ENCODE measurements at regions not wholly inside any gene's neighbourhood (a gene's known extent, or its start where the extent isn't known, plus 50 kb on each side); places are given as distances from the start of the nearest gene placed in this dataset.

DNA sequence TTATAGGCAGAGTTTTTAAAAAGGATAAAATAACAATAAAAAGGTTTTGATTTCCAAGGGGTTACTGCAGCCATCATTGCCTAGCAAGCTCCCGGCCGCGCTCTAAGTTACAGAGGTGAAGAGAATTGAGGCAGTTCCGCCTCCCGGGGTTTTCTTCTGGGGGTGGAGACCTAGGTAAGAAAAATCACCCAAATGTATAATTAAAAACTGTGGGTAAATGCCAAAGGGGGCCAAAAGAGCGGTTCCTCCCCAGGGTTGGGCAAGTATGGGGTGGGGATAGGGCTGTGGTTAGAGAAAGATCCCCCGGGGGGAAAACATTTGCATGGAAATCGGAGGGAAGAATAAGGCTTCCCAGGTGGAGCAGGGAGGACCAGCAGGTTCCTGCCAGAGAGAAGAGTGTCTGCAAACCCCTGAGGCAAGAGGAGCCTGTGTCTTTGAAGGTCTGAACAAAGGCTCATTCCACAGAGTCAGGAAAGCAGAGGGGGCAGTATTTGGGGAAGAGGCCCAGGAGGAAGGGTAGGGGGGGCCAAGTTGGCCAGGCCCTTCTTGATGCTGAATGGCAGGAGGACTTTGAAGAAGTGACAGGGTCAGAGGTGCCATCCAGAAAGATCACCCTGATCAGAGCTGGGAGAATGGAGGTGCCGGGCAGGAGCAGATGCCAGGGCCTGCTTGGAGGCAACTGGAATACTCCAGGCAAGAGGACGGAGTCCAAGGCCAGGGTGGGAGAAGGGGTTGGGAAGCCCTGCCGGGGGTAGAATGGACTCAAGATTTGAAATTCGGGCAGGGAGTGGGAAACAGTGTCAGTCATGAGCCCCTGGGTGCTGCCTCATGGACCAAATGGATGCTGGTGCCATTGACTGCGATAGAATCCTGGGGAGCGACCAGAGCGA lies 152.9 kb upstream of the RGMA start:
- no peaks in the 10 kb centered on the region for H3K36me3 ChIP-seq
- H3K27me3 ChIP-seq (ENCODE audit: insufficient read depth, low read depth, severe bottlenecking), result peaks cover 85% of the 10 kb centered on the region
- H3K27ac ChIP-seq, result no peak overlapping the region
- no peak for TF ChIP-seq CTCF (IDR thresholded peaks at IDR 0.05; ENCODE audit: low read depth, low read length)
- no peak for DNase-seq
- peaks cover 5% of the 10 kb centered on the region for H3K9me3 ChIP-seq (ENCODE audit: severe bottlenecking)
- H3K4me3 ChIP-seq (ENCODE audit: low read depth, low read length), result no peak overlapping the region

DNA sequence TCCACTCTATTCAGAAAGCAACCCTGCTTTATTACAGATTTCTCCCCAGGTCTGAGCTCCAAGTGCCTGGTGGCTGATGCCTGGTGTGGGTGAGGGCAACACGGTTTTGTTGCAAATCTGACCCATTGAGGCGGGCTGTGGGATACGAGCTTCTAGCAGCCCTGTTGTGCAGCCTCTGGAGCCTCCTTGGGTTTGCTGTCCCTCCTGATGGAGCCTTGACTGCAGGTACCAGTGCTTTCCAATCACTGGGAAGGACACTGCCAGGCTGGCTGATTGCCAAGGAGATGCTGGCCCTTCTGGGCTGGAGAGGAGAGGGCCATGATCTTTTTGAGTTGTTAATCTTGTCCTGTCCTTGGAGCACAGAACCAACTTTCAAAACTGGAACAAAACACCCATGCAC lies 151.0 kb upstream of the RGMA start:
- H3K27ac ChIP-seq, result no peak overlapping the region
- TF ChIP-seq CTCF (IDR thresholded peaks at IDR 0.05; ENCODE audit: low read depth, low read length), result no peak

DNA sequence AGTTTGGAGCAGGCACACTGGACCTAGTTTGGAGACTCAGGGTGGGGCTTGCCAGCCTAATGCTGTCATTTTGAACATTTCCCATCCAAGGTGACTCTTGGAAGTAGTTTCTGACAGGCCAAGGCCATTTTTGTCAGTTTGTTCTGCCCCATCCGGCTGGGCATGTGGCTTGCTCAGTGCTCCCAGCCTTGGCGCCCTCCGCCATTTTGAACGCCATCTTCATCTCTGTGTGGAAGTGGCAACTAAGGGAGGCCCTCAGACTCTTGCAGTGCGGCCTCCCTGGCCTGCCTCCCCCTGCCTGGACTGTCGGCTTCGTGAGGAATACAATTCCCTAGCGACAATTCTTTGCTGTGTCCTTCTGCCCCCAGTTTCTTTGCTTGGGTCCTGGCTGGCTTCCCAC lies 150.6 kb upstream of the RGMA start:
- peaks cover 5% of the 10 kb centered on the region for H3K9me3 ChIP-seq (ENCODE audit: severe bottlenecking)

More for the DNA sequence above, 151.0 kb upstream of the RGMA start:
- H3K36me3 ChIP-seq, result no peaks in the 10 kb centered on the region
- H3K27me3 ChIP-seq (ENCODE audit: insufficient read depth, low read depth, severe bottlenecking), result peaks cover 81% of the 10 kb centered on the region
- peaks cover 5% of the 10 kb centered on the region for H3K9me3 ChIP-seq (ENCODE audit: severe bottlenecking)
- no peak for DNase-seq
- no peak overlapping the region for H3K4me3 ChIP-seq (ENCODE audit: low read depth, low read length)

GRCh38 chr15:93238641-93239040 lies 149.6 kb upstream of the RGMA start:
- Histone ChIP-seq H3K27ac (no peak overlapping the region), H3K27me3 (ENCODE audit: insufficient read depth, low read depth, severe bottlenecking) (peaks cover 80% of the 10 kb centered on the region), H3K36me3 (no peaks in the 10 kb centered on the region), H3K4me3 (ENCODE audit: low read depth, low read length) (no peak overlapping the region), H3K9me3 (ENCODE audit: severe bottlenecking) (peaks cover 5% of the 10 kb centered on the region)
- no peak for TF ChIP-seq CTCF (IDR thresholded peaks at IDR 0.05; ENCODE audit: low read depth, low read length)
- DNase-seq, result no peak

More for the DNA sequence above, 150.6 kb upstream of the RGMA start:
- no peak for DNase-seq
- no peak overlapping the region for H3K4me3 ChIP-seq (ENCODE audit: low read depth, low read length)
- H3K27ac ChIP-seq, result no peak overlapping the region
- peaks cover 80% of the 10 kb centered on the region for H3K27me3 ChIP-seq (ENCODE audit: insufficient read depth, low read depth, severe bottlenecking)
- no peaks in the 10 kb centered on the region for H3K36me3 ChIP-seq
- TF ChIP-seq CTCF (IDR thresholded peaks at IDR 0.05; ENCODE audit: low read depth, low read length), result no peak

GRCh38 chr15:93235926-93236780 lies 147.1 kb upstream of the RGMA start:
- no peak for DNase-seq
- no peaks in the 10 kb centered on the region for H3K36me3 ChIP-seq
- no peak overlapping the region for H3K4me3 ChIP-seq (ENCODE audit: low read depth, low read length)
- no peak for TF ChIP-seq CTCF (IDR thresholded peaks at IDR 0.05; ENCODE audit: low read depth, low read length)
- peaks cover 5% of the 10 kb centered on the region for H3K9me3 ChIP-seq (ENCODE audit: severe bottlenecking)
- no peak overlapping the region for H3K27ac ChIP-seq
- H3K27me3 ChIP-seq (ENCODE audit: insufficient read depth, low read depth, severe bottlenecking), result peaks cover 87% of the 10 kb centered on the region
